GM10266 (cell line): ENCODE measurements at regions not wholly inside any gene's neighbourhood (a gene's known extent, or its start where the extent isn't known, plus 50 kb on each side); places are given as distances from the start of the nearest gene placed in this dataset.

Source experiments
- DNase-seq: peaks from one replicate; pipeline ENCODE4 v3.0.0; 2012; ENCODE audit errors: extremely low spot score
- TF ChIP-seq, protein P1 (sequence below): IDR thresholded peaks from 2 replicates; pipeline ENCODE4 v1.5.1; 2012; ENCODE audit warnings: mild to moderate bottlenecking, low read depth; ENCODE audit not compliant: control insufficient read depth, insufficient read depth; ENCODE audit errors: missing control alignments

- no peak for DNase-seq
- TF ChIP-seq, protein P1, sequence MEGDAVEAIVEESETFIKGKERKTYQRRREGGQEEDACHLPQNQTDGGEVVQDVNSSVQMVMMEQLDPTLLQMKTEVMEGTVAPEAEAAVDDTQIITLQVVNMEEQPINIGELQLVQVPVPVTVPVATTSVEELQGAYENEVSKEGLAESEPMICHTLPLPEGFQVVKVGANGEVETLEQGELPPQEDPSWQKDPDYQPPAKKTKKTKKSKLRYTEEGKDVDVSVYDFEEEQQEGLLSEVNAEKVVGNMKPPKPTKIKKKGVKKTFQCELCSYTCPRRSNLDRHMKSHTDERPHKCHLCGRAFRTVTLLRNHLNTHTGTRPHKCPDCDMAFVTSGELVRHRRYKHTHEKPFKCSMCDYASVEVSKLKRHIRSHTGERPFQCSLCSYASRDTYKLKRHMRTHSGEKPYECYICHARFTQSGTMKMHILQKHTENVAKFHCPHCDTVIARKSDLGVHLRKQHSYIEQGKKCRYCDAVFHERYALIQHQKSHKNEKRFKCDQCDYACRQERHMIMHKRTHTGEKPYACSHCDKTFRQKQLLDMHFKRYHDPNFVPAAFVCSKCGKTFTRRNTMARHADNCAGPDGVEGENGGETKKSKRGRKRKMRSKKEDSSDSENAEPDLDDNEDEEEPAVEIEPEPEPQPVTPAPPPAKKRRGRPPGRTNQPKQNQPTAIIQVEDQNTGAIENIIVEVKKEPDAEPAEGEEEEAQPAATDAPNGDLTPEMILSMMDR = no peak
Measured at GRCh38 chr22:48587236-48587865, 1240.3 kb downstream of the BRD1 start.

GRCh38 chr22:48586799-48587185, 1240.9 kb downstream of the BRD1 start:
- TF ChIP-seq, protein P1 = no peak
- DNase-seq = no peak

GRCh38 chr22:48585916-48586798, 1241.5 kb downstream of the BRD1 start:
- no peak for DNase-seq
- TF ChIP-seq, protein P1 = no peak

DNA sequence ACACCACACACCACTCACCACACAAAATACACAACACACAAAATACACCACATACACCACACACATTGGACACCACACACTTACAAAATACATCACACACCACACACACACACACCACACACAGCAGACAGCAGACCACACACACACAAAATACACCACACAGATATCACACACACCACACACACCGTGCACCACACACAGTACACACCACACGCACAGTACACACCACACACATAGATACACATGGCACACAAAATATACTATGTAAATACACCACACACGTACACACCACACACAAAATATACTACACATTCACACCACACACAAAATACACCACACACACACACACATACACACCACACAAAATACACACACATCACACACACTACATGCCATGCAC, 1243.5 kb downstream of the BRD1 start:
- DNase-seq = no peak
- TF ChIP-seq, protein P1 = no peak

GRCh38 chr22:48581796-48582469, 1245.7 kb downstream of the BRD1 start:
- no peak for DNase-seq

GRCh38 chr22:48581205-48581766, 1246.4 kb downstream of the BRD1 start:
- TF ChIP-seq, protein P1 = no peak
- DNase-seq = no peak

More at GRCh38 chr22:48581796-48582469, 1245.7 kb downstream of the BRD1 start:
- TF ChIP-seq, protein P1 = no peak
